CD4-positive, alpha-beta T cell treated with Interleukin-6 for 4 hours (primary cell): ENCODE measurements at regions not wholly inside any gene's neighbourhood (a gene's known extent, or its start where the extent isn't known, plus 50 kb on each side); places are given as distances from the start of the nearest gene placed in this dataset.
"Not testable (repeated sequence)": the region's sequence is repeated elsewhere in the genome, so short reads cannot be mapped to it uniquely, and the experiment has no call there.

ENCODE experiments used
- DNase-seq: peaks from one replicate; pipeline ENCODE4 v3.0.0-alpha.2; 2020; ENCODE audit warnings: mixed read lengths

DNA sequence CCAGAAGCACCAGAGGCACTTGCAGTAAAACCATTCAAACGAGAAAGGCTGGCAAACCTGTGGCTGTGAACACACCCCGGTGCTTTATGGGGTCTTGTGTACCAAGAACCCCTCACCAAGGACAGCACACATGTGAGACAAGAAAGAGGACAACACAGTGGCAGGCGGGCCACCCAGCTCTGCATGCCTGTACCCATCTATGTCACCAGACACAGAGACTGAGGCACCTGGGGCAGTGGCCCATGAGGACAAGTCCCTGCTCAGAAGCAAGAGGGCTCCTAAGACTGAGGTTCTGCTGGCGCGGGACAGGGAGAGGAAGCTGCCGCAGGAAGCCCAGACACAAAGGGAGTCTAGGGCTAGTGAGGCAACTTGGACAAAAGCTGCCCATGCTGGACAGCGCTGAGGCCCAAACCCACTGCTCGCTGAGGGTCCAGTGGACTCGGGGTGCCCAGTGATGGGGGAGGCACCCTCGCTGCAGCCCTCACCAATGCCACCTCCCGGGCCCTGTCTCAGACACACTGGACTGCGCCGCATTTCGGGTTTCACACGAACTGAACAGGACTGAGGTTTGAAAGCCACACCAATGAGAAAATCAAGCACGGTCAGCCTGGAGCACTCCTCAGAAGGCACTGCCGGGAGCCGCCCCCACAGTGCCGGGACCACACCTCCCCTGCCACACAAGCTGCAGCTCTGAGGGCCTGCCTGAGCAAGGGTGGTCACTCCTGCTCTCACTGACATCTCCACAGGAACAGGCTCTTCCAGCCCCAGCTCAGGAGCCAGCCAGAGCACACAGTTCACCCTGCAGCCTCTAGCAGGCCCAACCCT lies 232.7 kb downstream of the TUBA3C start:
- no peak for DNase-seq

DNA sequence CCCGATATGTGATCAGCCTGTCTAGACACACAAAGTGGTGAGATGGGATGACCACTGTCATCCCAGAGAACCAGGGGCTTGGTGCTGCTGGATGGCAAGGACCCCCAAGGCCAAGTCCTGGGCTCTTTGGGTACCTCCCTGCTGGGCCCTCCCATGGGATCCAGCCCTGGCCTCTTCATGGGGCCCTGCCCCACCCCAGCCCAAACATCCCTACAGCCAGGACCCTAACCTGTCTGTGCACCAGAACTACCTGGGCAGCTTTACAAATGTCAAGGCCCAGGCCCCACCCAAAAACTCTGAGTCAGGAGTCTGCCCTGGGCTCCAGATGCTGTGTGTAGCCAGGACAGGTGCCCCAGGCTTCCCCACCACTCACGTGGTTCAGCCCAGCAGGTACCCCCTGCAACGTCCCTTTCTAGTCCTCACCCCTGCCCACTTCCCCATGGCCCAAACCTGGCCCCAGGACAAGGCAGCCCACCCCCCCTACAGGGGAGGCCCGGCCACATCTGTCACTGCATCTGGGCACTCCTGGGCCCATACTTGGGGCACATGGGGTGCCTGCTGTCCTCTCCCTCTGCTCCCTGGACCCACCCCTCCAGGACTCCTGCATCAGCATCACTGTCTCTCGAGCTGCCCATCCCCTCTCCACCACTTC lies 233.5 kb downstream of the TUBA3C start:
- DNase-seq = no peak

- no peak for DNase-seq
Measured at GRCh38 chr13:18947376-18947977, 234.1 kb downstream of the TUBA3C start.

DNA sequence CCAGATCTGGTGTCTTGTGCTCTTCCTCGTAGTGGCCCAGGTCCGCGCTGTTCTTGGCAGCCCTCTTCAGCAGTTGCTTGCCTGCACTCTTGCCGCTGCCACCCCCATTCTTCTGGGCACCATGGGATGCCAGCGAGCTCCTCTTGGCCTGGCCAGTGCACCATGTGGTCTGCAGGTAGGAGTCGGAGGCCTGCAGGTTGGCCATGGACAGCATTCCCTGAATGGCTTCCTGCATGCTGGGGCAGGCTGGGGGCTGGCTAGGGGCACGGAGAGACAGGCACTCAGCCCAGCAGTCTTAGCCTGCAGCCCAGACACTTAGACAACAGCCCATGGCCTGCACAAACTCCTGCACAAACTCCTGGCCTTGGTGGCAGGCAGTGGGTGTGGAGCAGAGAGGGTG lies 234.9 kb downstream of the TUBA3C start:
- no peak for DNase-seq

GRCh38 chr13:18944501-18945068 lies 237.0 kb downstream of the TUBA3C start:
- DNase-seq = no peak

GRCh38 chr13:18943721-18944391 lies 237.8 kb downstream of the TUBA3C start:
- DNase-seq = no peak

DNA sequence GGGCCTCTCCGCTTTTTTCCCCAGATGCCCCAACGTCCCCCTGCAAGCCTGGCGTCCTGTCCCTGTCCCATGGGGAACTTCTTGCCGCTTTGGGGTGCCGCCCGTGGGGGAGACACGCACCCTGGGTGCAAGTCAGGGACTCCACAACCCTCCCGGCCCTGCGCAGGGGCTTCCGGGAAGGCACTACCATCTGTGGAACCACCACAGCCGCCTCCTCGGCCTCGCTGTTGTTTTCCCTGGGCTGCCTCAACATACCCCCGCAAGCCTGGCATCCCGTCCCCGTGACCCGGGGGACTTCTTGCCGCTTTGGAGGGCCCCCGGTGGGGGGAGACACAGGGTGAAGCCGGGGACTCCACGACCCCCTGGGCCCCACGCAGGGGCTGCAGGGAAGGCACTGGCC lies 238.4 kb downstream of the TUBA3C start:
- no peak for DNase-seq

DNA sequence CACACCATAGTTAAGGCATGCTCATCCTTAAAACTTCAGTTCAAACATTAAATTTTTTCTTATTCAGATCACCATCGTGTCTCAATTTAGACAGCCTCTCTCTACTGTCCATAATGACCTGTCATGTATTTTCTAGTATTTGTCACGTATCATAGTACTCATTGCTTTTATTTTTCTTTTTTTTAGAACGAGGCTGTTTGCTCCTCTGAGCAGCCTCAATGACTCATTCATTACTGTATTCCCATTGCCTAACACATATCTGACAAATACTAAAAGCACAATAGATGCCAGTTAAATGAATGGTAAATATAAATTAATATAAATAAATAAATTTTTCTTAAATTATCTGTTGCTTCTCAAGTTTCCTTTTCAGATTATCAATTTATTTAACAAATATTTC lies 245.5 kb downstream of the TUBA3C start:
- DNase-seq = no peak

DNA sequence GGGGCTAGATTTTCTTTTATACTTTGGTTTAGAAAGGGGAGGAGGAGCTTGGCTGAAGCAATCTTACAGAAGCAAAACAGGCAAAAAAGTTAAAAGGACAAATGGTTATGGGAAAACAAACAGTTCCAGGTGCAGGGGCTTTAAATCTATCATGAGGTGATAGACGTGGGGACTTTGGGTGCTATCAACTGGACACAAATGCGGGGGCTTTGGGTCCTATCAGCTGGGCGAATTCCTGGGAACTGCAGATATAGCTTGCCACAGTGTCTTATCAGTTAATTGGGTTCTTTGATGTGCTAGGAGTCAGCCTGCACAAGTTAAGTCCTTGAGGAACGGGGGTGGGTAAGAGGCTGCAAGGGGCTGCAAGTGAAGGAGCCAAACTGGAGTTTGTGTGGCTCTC lies 260.6 kb downstream of the TUBA3C start:
- DNase-seq = no peak

- DNase-seq = not testable (repeated sequence)
Measured at GRCh38 chr13:18905096-18905495, 276.5 kb downstream of the TUBA3C start.

- DNase-seq = not testable (repeated sequence)
Measured at GRCh38 chr13:18895411-18895810, 286.2 kb downstream of the TUBA3C start.

DNA sequence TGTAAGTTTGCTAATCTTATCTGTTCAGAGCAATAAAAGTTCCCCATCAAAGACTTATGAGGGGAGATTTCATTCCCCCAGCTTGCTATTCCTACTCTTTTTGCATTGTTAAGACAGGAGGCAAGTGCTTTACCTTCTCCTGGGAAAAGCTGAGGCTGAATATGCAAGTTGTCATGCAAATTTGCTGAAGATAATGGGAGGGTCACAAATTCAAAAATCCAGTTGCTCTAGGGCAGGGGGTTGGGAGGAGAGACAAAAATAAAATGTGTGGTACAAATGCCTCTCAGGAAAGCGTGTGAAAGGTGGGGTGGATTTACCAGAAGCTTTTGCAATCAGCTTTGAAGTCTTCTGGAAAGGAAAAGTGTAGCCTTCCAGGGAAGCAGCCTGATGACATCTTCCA lies 290.4 kb downstream of the TUBA3C start:
- DNase-seq = not testable (repeated sequence)

GRCh38 chr13:18874875-18875789 lies 306.5 kb downstream of the TUBA3C start:
- not testable (repeated sequence) for DNase-seq

GRCh38 chr13:18870557-18870956 lies 311.1 kb downstream of the TUBA3C start:
- DNase-seq = not testable (repeated sequence)

GRCh38 chr13:18869365-18869764 lies 312.3 kb downstream of the TUBA3C start:
- not testable (repeated sequence) for DNase-seq

DNA sequence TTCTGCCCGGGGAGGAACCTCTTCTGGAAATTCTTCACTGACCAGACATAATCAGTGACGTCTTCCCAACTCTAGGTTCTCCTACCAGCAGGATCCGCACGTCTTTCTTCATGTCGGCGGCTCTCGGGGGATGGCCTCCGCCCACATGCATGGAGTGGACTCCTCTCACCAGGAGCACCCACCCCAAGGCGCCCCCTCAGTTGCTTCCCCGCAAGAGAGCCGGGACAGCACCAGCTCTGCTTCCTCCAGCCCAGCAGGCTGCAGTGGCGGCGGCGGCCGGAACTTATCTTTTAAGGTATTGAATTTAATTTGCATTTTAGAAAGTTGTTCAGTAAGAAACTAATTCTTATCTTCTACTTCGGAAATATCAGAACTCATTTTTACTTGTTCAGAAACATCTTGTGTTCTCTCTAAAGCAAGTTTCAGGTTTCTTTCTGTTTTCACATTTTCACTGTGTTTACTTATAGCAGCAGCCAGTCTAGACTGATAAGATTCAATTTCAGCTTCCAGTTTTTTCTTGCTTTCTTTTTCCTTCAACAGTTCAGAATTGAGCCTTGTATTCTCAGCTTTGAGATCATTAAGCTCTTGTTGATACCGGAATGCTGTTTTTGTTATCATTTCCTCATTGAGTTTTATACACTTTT lies 343.5 kb downstream of the TUBA3C start:
- DNase-seq = not testable (repeated sequence)

DNA sequence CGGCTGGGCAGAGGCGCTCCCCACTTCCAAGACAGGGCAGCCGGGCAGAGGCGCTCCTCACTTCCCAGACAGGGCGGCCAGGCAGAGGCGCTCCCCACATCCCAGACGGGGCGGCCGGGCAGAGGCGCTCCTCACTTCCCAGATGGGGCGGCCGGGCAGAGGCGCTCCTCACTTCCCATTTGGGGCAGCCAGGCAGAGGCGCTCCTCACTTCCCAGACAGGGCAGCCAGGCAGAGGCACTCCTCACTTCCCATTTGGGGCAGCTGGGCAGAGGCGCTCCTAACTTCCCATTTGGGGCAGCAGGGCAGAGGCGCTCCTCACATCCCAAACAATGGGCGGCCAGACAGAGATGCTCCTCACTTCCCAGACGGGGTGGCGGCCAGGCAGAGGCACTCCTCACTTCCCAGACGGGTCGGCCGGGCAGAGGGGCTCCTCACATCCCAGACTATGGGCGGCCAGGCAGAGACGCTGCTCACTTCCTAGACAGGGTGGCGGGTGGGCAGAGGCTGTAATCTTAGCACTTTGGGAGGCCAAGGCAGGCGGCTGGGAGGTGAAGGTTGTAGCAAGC lies 344.4 kb downstream of the TUBA3C start:
- not testable (repeated sequence) for DNase-seq

- DNase-seq = not testable (repeated sequence)
Measured at GRCh38 chr13:18836371-18837178, 345.0 kb downstream of the TUBA3C start.

- DNase-seq = not testable (repeated sequence)
Measured at GRCh38 chr13:18835754-18836153, 345.9 kb downstream of the TUBA3C start.

GRCh38 chr13:18824678-18825077 lies 356.9 kb downstream of the TUBA3C start:
- DNase-seq = not testable (repeated sequence)
